ENCODE measurements at regions not wholly inside any gene's neighbourhood (a gene's known extent, or its start where the extent isn't known, plus 50 kb on each side); places are given as distances from the start of the nearest gene placed in this dataset.

DNA sequence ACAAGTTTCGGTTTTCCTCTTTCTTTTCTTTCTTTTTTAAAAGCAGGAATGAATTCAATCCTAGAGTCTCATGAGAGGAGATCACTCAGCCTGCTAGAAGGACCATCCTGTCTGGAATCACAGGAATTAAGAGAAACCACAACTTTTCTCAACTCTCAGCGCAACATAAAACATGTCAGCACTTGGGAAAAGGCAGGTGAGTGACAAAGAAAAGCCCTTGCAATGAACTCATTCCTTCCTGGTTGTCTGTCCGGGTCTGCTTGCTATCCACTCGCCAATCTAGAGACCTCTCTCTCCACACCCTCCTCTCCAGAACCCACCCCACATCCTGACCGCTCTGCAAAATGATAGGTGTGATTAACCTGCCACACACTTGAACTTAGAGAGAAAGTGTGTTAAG is 253.8 kb downstream of the LY86 start:
- no peak for DNase-seq

GRCh38 chr6:6843057-6843627 is 254.6 kb downstream of the LY86 start:
- no peak for DNase-seq

DNA sequence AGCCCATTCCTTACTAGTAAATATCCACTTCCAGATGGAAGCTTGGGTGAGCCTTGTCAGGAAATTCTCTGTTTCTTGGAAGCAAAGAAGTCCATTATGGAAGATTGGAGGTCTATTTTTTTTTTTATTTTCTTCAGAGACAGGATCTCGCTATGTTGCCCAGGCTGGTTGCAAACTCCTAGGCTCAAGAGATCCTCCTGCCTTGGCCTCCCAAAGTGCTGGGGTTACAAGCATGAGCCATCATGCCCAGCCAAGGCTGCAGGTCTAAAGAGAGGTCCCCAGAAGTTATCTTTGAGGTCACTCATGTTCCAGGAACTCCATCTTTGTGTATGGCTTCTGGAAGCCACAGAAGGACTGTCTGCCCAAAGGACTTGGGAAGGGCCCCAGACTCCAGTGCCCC is 255.3 kb downstream of the LY86 start:
- DNase-seq: no peak

GRCh38 chr6:6844530-6844929 is 256.0 kb downstream of the LY86 start:
- no peak for DNase-seq

DNA sequence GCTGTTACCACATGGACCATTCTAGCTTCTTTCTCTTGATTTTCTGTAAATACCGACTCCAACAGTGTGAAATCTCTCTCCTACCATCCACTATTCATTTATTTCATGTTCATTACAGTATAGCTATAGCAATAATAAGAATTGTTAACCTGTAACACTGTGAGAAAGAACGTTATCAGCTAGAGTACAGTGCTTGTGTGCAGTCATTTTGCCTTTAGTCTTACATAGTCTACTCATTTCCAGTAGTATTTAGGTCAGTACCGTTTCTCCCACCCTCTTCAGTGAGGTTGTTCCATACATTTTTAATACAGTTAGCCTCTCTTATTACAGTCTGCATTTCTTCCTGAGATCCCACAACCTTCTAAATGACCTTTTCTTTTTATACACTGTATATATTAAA is 257.1 kb downstream of the LY86 start:
- DNase-seq: no peak

- no peak for DNase-seq
Observed at GRCh38 chr6:6847591-6847990, 259.1 kb downstream of the LY86 start.

DNA sequence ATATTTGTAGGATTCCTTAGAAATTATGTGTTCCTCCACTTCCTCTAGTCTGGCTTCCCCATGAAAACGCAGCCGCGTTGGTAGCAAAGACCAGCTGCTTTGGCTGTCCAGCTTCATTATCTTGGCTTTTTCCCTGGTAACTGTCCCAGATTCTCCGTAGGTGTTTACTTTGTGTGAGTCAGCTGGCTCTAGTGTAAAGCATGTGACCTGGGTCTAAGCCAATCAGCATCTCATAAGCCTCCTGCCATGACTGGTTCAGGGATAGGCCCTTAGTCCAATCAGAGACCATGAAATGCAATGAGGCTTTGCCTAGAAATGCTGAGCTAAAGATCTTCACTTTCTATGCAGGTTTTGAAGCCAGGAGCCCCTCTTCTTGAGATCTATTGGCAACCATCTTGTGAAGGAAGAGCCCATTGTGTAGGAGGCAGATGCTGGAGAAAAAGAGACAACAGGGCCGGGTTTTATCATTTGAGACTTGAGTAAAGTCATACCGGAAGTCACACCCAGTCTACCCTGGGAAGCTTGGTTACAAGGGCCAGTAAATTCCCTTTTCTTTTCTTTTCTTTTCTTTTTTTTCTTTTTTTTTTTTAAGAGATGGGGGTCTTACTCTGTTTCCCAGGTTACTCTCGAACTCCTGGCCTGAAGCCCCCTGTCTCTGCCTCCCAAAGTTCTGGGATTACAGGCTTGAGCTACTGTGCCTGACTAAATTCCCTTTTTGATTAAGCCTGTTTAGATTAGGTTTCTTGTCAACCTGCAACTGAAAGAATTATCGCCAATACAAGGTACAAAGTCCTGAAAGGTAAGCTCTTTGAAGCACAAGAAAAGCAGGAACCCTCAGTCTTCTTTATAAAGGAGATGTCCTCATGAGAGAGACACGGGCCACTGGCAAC is 256.5 kb upstream of the RREB1 start:
- no peak for DNase-seq

GRCh38 chr6:6851949-6852261 is 255.9 kb upstream of the RREB1 start:
- DNase-seq: no peak

GRCh38 chr6:6856538-6857523 is 250.9 kb upstream of the RREB1 start:
- DNase-seq: no peak

DNA sequence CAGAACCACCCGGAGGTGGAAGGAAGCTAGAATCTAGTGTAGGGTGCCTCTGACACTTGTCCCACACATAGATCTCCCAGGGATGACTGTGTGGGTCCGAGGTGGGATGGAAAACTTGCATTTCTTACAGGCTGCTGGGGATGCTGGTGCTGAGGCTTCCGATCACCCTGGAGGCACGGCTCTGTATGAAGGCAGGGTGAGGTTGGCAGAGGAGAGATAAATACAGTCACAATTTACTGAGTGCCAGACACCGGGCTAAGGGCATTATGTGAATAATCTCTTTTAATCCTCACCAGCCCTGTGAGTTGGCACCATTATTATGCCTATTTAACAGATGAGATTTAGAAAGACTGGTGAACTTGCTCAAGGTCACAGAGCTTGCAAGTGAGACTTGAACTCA is 250.2 kb upstream of the RREB1 start:
- no peak for DNase-seq

GRCh38 chr6:6858533-6858982 is 249.2 kb upstream of the RREB1 start:
- no peak for DNase-seq

- no peak for DNase-seq
Observed at GRCh38 chr6:6859105-6859504, 248.7 kb upstream of the RREB1 start.

GRCh38 chr6:6859722-6860121 is 248.0 kb upstream of the RREB1 start:
- no peak for DNase-seq

DNA sequence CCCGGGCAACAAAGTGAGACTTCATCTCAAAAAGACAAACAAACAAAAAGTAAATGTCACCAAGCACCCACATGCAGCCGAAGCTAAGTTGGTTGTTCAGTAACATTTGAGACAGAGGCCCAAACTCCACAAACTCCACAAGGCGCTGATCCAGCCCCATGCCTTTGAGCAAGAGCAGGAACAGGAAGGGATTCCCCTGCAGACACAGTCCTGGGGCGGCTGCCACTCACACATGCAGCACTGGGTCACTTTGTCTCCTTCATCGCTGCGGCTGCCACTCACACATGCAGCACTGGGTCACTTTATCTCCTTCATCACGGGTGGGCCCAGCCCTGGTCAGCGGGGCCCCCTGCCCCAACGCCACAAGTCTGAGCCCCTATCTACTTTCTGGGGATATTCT is 246.9 kb upstream of the RREB1 start:
- DNase-seq: no peak

DNA sequence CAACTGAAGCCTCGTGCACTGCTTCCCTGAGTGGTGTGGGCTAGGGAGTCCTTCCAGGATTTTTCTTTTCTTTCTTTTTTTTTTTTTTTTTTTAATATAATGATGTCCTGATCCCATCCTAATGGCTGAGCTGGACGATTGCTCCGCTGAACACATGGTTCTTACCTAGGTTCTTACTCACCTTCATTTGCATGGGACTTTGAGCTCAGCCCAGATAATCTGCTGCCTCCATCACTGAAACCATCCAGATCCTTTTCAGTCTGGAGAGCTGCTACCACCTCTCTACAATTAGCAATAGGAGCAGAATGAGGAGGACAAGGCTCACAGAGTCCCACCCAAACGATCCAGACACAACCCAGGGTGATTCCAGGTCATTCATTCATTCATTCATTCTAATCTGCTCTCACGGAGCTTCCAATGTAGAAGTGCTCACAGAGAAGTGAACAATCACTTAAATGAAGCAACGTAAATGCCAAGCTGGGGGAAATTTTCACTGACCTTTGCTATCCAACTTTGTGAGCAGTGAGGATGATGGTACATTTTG is 246.3 kb upstream of the RREB1 start:
- DNase-seq: no peak

DNA sequence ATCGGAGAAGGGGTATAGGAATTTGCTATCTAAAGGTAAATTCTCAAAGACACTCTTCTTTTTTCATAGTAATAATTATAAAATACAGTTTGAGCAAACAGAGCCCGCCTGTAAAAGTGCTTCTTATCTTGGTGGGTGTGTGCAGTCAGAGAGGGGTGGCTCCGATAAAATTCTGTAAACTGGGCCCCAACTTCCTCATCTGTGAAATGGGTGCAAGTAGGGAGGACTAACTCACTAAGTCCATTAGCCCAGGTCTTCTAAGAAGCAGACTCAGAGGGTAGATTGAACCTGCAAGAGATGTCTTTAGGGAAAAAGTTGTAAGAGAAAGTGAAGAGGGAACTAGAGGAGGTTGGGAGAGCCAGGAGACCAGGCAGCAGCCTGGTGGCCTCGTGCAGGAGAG is 245.8 kb upstream of the RREB1 start:
- no peak for DNase-seq

DNA sequence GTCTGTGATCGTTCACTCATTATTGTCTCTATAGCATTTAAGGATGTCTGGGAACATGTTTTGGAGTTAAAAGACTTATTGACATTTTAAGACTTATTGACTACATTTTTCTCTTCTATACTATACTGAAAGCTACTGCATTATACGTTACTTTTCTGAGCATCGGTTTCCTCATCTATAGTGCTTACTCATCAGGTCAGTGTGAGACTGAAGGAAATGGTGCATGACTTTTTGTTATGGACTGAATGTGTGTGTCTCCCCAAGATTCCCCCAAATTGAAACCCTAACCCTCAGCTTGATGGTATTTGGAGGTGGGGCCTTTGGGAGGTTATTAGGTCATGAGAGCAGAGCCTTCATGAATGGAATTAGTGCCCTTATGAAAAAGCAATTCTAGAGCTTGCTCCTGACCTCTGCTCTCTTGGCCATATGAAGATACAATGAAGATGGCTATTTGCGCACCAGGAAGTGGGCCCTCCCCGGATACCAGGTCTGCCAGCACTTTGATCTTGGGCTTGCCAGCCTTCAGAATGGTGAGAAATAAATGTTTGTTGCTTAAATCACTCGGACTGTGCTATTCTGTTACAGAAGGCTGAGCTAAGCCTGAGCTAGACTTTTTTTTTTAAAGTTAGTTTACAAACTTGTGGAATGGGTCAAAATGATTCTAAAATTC is 243.7 kb upstream of the RREB1 start:
- no peak for DNase-seq

- DNase-seq: no peak
Observed at GRCh38 chr6:6865611-6866010, 242.2 kb upstream of the RREB1 start.

GRCh38 chr6:6866656-6867403 is 240.9 kb upstream of the RREB1 start:
- no peak for DNase-seq

DNA sequence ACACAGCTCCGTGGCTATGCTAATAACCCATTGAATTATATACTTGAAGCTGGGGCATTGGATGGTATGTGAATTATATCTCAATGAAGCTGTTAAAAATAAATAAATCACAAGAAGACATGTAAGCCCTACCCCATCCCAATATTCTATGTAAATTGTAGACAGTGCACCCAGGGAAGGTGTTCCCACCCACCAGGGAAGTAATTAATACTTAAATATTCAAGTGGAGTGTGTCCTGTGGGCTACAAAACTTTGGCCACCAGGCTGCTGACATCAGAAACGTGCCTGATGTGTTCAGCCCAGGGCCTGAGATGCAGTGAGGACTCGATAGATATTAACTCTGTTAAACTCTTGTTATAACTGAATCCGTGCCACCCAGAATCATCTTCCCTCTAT is 240.4 kb upstream of the RREB1 start:
- DNase-seq: no peak

DNA sequence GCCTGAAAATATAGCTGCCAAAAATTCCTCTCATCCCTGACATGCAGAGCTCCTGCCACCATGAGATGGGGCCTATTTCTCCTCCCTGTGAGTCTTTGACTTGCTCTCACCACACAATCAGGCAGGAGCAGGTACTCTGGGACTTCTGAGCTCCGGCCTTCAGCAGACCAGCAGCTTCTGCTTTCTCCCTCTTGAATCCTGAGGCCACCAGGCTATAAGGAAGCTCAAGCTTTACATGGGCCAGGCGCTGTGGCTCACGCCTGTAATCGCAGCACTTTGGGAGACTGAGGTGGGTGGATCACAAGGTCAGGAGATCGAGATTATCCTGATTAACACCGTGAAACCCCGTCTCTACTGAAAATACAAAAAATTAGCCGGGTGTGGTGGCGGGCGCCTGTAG is 238.7 kb upstream of the RREB1 start:
- no peak for DNase-seq

- no peak for DNase-seq
Observed at GRCh38 chr6:6870921-6871320, 236.8 kb upstream of the RREB1 start.
